ENCODE measurements at regions not wholly inside any gene's neighbourhood (a gene's known extent, or its start where the extent isn't known, plus 50 kb on each side); places are given as distances from the start of the nearest gene placed in this dataset.

DNA sequence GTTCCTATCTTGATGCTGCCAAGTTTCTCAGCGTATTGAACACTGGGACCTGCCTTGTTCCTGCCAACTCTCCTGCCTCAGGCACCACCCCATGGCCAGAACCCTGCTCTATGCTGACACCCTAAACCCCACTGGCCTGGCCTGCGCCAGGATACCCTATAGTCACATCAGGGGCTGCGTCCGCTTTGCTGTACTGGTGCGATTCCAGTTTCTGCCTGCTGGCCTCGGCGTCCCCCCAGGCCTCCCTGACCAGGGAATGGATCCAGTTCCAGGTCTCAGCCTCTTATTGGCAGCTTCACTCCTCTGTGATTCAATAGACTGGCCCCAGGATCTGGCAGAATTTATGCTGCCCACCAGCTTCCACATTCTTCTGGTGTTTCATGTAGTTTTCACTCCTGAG is 55.0 kb downstream of the GPR6 start:
- no peak for DNase-seq (ENCODE audit: low read depth in 1 of 2, low spot score in 1 of 2)

DNA sequence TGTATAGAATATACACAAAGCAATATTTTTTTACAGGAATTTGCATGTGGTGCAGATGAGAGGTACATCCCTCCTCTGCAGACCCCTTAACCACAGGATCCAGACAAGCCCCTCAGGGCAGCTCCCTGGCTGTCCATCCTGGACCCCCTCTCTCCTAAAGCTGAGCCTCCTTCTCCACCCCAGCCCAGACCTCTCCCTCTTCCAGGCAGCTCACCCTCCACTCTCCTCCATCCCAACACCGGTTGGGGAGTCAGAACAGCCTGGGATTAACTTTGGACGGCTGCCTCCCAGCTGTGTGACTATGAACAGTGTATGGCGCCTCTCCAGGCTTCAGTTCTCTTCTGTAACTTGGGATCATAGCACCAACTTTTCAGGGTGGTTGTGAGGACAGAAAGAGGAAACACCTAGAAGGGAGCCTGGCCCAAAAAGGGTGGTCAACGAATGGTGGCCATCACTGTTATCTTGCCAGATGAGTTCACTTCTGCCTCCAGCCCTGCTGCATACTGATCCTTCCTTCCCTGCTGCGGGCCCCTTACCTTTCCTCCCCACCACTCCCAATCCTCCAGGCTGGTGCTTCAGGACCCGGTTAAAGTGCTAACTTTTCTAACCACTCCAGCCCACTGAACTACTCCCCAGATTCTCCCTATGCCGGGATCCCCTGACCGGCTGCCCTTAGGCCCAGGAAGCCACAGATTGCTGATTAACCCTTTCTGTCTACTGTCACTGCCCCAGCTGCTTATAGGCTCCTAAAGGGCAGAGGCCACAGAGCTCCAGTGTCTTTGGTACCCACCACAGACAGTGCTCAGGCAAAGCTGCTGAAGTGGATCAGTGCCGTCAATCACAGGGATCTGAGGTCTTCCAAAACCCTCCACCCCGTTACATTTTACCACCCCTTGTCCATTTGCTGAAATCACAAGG is 55.9 kb downstream of the GPR6 start:
- DNase-seq (ENCODE audit: low read depth in 1 of 2, low spot score in 1 of 2) = no peak

DNA sequence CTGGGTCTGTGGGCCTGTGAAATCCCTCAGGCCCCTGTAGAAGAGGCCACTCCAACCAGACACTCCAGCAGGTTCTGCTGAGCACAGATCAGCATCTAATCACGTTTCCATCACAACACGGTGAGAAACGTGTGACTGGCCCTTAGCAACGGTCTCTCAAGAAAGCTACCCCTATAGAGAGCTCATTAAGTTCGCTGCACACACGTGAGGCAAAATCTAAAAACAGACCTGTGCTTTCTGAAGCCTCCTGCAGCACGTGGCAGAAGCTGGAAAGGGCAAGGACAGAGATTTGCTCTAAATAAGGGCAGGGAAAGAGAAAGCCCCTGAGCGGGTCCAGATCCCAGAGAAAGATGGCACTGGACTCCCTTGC is 56.5 kb downstream of the GPR6 start:
- DNase-seq (ENCODE audit: low read depth in 1 of 2, low spot score in 1 of 2) = no peak

DNA sequence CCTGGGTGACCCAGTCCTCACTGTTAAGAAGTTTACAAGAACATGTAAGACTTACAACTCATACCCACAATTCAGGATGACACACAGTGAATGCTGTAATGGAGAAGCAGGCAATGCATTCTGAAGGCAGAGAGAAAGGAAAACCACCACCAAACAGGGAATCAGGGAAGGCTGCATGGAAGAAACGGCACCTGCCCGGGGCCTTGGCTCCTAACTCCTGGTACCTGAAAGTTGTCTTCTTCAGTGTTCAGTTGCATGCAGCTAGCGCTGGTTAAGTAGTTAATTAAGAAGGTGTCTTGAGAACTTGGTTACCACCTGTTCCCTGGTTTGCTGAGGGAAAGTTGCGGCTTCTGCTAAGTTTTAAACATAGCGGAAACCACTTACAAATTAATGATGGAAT is 57.2 kb downstream of the GPR6 start:
- no peak for DNase-seq (ENCODE audit: low read depth in 1 of 2, low spot score in 1 of 2)

DNA sequence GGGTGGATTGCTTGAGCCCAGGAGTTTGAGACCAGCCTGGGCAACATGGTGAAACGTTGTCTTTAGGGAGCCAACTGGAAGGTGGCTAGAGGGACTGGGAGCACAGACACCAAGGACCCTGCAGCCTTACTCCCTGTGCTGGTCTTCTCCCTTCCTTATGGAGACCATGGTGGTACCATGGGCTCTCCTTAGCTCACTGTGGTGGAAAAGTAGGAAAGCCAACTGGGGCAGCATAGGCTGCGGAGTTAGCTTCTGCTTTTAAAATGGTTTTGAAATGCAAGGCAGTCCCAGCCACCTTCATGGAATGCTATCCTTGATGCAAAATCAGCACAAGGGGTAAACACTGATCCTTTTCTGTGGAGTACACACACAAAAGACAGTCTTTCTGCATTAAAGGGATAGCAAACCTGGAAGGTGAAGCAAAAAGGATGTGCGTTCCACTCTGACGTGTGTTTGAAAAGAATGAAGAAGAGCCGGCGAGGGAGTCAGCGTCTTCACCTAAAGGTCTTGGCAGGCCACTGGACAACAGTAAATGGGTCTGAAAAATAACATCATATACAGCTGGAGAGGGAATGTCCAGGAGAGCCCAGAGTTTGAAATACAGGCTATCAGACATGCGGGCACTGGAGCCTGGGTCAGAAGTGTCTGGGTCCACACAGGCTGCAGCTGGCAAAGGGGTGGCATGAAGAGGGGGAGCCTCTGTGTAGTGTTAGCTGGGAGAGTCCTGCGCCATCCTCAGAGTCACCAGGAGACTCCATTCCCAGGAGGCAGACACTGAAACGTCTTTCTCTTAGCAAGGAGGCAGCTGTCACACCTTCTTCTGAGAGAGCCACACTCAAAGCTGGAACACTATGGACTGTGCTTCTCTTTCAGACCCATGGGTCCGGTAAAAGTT is 58.5 kb downstream of the GPR6 start:
- DNase-seq (ENCODE audit: low read depth in 1 of 2, low spot score in 1 of 2) = no peak

DNA sequence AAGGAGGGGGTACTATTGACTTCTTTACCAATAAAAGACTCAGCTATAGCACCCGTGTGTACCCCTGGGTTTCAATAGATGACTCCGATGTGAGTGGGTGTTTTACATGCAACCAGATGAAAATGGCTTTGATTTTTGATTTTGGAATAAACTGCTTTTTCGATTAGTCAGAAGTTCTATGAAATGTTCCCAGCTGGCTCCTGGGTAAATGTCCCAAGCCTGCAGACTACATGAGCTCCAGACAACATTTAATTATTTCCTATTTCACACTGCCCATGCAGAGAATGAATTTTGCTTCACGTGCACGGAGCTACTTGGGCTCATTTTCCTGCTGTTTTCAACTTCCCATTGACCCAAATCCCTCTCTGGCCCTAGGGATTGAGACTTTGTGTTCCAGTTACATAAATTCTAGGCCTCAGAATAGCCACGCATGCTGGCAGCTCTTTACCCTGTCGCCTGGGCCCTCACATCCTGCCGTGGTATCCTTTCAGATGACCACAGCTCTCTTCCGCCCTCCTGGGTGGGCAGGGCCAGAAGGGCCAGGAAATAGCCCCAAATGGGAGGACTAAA is 59.7 kb downstream of the GPR6 start:
- DNase-seq (ENCODE audit: low read depth in 1 of 2, low spot score in 1 of 2) = no peak

DNA sequence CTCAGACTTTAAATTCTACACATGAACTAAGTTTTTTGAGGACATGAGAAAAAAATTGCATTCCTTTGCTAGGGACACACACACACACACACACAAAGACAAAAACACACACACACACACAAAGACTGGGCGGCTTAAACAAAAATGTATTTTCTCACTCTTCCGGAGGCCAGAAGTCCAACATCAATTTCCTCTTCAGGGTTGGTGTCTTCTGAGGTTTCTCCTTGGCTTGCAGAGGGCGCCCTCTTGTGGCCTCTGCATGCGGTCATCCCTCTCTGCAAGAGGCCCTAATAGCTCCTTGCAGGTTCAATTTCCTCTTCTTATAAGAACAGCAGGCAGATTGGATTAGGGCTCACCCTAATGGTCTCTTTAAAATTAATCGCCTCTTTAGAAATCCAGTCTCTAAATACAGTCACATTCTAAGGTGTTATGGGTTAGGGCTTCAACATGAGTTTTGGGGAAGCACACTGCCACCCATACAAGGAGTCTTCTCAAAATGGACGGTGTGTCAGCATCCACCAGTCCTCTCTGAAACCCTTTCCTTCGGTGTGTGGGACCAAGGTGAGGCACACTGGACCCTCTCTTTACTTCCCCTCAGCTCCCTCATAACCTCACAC is 61.4 kb downstream of the GPR6 start:
- peak; percentile 57 to 72 for DNase-seq (ENCODE audit: low read depth in 1 of 2, low spot score in 1 of 2)

DNA sequence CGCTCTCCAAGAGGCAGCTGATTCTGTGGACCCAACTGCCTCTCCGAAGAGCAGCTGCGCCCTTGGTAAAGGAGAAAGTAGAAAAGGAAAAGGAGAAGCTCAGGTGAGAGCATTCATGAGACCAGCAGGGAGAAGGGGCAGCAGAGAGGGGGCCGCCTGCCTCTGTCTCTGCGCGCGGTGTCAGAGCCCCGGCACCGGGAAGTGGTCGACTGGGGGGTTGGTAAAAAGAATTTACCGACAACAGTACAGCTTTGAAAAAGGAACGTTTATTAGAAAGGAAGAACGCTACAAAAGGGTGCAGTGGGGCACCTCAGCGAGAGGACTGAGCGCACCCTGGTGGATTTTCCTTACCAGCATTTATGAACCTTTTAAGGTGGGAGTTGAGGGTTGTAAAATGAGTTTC is 61.9 kb downstream of the GPR6 start:
- peak; percentile 10 to 19 for DNase-seq (ENCODE audit: low read depth in 1 of 2, low spot score in 1 of 2)

DNA sequence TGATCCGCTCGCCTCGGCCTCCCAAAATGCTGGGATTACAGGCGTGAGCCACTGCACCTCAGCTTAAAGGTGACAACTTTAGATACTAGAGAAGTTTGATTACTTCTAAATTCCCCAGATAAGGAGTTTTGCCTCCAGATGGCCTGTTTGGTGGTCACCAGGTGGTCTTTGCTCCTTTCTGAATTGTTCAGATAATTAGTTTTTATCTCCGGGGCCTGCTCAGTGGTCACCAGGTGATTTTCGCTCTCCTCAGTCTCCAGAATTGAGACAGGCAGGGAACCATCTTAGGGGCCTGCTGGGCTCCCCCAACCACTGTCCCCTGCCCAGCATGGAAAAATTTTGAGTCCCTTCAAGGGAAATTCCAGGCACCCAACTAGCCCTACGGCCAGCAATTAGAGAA is 62.6 kb downstream of the GPR6 start:
- no peak for DNase-seq (ENCODE audit: low read depth in 1 of 2, low spot score in 1 of 2)

DNA sequence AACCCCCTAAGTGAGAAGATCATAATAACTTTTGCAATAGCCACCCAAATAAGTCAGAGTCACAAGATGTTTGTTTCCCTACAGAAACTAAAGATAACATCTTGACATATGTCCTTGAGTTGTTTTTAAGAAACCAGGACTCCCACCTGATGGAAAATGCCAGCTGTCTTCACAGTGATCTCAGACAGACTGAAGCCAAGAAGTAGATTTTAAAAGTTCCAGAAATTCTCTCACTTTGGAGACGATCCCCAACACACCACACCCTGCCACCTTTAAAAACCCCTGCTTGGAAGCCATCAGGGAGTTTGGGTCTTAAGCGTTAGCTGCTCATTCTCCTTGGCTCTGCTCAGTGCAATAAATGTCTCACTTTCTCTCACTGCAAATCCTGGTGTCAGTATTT is 63.0 kb downstream of the GPR6 start:
- DNase-seq (ENCODE audit: low read depth in 1 of 2, low spot score in 1 of 2) = no peak

DNA sequence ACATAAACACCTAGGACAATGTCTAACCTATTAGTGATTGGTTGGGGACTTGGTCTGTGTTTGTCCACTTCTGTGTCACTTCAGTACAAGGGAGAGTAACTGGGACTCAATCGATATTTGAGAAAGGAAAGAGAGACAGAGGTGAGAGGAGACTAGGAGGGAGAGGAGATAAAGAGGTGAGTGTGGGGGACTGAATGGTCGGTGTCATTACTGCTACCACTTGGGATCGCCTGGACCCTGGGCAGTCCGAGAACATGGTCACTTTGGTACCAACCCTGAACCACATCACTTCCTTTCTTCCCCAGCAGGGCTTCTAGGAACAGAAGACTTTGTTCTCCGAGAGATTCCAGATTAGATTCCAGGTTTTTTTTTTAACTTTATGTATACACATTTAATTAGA is 63.7 kb downstream of the GPR6 start:
- DNase-seq (ENCODE audit: low read depth in 1 of 2, low spot score in 1 of 2) = no peak

DNA sequence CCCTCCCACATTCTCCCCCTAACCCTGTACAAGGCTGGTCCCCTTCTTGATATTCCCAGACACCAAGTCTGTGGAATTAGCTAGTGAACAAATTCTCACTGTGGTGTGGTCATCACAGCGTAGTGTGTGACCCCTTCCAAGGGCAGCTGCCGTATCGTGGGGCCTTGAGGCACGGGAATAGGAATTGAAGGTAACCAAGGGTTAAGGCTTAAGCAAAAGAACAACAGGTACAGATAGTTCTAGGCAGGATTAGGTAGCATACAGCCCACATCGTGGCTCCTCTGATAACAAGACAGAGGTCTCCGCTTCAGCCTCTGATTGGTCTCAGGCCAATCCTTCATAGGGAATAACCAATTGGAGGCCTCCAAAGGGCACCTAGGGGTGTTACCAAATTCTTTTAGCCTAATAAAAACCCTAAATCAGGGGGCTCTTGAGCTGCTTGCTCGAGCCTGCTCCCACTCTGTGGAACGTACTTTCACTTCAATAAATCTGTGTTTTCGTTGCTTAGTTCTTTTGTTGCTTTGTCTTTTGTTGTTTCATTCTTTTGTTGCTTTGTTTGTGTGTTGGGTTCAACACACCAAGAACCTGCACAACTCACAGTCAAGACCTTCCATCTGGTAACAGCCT is 64.7 kb downstream of the GPR6 start:
- no peak for DNase-seq (ENCODE audit: low read depth in 1 of 2, low spot score in 1 of 2)

DNA sequence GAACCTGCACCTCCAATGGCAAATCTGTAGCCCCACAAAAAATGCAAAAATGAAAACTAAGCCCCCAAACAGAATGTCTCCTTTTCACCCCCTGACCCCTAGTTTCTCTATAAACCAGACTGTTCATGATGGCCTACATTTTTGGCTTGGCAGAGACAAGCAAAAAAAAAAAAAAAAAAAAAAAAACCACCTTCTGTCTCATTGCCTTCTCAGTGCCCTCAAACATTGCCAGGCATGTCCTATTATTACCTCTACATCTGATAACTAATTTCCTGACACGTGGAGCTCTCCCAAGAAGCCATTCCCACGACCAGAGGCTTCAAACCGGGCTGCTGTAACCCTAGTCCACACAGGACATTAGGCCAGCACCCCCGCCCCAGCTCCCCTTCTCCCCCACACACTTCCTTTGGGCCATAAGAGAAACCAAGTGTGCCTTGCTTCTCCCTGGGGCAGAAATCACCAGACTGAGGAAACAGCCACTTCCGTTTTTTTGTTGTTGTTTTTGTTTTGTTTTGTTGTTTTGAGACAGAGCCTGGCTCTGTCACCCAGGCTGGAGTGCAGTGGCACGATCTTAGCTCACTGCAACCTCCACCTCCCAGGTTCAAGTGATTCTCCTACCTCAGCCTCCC is 65.4 kb downstream of the GPR6 start:
- DNase-seq (ENCODE audit: low read depth in 1 of 2, low spot score in 1 of 2) = no peak

DNA sequence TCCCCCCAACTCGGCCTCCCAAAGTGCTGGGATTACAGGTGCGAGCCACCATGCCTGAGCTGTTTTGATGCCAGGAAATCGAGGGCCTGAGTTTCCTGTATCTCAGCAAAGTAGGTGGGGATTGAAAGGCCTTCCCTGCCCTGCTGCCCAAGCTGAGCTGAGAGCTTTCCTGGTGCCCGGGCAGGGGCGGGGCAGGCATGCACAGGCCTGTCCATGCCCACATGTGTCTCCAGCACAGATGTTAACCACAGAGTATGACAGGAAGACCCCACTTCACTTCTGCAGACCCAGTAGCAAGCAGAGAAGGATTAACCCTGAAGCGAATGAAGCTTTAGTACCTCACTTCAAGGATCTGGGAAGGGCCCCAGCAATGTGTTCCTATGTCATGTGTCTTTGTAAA is 66.0 kb downstream of the GPR6 start:
- DNase-seq (ENCODE audit: low read depth in 1 of 2, low spot score in 1 of 2) = no peak

DNA sequence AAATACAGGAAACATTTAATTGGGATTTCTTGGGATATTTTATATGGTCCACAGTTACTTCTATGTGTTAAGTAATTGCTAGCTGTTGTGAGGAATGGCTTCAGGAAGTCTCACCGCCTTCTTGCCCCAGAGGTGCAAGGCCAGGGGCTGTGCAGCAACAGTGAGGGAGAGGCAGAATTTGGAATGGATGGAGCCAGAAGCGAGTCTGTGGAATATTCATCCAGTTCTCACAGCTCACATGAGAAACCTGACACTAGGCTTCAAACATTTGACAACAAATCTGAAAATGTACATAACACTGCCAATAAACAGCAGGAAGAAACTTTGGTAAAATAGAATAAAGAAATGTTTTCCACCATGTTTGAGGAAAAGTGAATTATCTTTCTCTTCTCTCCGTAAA is 66.5 kb downstream of the GPR6 start:
- DNase-seq (ENCODE audit: low read depth in 1 of 2, low spot score in 1 of 2) = no peak

DNA sequence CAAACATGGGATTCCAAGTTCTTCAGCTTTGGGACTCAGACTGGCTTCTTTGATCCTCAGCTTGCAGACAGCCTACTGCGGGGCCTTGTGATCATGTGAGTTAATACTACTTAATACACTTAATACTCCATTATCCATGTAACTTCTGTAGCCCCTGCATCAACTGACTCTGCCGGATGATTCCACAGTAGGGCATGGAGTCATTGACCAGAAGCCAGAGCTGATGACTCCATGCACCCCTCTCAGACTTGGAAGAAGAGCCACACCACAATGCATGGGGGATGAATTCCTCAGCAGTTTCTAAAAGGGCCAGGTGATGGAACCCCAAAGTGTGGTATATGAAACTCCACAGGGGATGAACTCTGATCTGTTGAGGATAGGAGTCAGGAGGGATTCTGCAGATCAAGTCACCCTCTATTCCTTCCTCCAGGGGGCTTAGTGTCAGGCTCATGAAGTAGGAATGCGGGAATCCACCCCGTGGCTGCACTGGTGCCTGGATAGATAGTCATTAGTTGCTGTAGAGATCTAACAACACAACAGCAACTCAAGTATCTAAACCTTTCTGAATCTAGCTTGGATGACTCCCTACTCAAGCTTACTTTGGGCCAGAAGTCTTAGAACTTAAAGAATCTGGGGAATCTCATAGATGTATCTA is 70.2 kb downstream of the GPR6 start:
- no peak for DNase-seq (ENCODE audit: low read depth in 1 of 2, low spot score in 1 of 2)

DNA sequence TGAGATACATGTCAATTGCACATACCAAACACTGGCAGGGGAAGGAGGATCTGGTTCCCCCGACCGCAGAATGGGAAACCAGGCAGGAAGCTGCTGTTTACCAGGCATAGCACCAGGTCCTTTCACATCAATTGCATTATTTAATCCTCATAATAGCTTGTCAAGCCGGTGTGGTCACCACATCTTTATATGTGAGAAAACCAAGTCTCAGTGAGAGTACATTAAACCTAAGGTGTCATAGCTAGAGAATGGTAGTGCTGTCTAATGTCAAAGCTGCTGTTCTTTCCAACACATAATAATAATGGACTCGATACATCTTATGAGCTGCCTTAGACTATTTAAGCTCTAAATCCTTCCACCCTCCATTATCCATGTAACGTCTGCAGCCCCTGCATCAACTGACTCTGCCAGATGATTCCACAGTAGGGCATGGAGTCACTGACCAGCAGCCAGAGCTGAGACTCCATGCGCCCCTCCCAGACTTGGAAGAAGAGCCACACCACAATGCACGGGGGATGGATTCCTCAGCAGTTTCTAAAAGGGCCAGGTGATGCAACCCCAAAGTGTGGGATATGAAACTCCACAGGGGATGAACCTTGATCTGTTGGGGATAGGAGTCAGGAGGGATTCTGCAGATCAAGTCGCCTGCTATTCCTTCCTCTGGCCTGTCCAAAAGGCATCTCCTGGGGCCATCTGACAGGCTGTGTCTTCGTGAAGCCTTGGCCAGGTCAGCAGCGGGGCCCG is 71.8 kb downstream of the GPR6 start:
- DNase-seq (ENCODE audit: low read depth in 1 of 2, low spot score in 1 of 2) = no peak

Data from stimulated activated CD4-positive, alpha-beta T cell treated with anti-CD3 and anti-CD28 coated beads, Interleukin-15, amount 100 ng/mL, for 1 hour (primary cell).